Kidney (tissue), 13 donors: ENCODE measurements at regions not wholly inside any gene's neighbourhood (a gene's known extent, or its start where the extent isn't known, plus 50 kb on each side); places are given as distances from the start of the nearest gene placed in this dataset.

ENCODE experiments used
- DNase-seq, 5 donors: peaks; one replicate each; pipeline ENCODE4 v3.0.0-alpha.2; 2013 to 2020
- FAIRE-seq: peaks from 2 replicates; lab custom pipeline; 2012; peaks lifted over from hg19 to GRCh38; lab: Jason Lieb, UNC
- H3K27ac ChIP-seq, 2 donors: one replicate each; pipeline ENCODE4 v1.7.0; 2013; ENCODE audit warnings: low read depth in 2 of 2, low read length in 2 of 2, inconsistent platforms in 1 of 2
- H3K27me3 ChIP-seq: one replicate; pipeline ENCODE4 v1.7.1; 2013; ENCODE audit warnings: low read length, inconsistent platforms; ENCODE audit not compliant: control insufficient read depth, insufficient read depth
- H3K36me3 ChIP-seq, 3 donors: one replicate each; pipeline versions ENCODE4 v1.7.0 to v1.7.1; 2013; ENCODE audit warnings: low read length in 3 of 3, control low read depth in 1 of 3, inconsistent platforms in 1 of 3; ENCODE audit not compliant: insufficient read depth in 3 of 3, control insufficient read depth in 2 of 3
- H3K4me1 ChIP-seq, 3 donors: one replicate each; pipeline versions ENCODE4 v1.7.0 to v1.7.1; 2013; ENCODE audit warnings: low read length in 3 of 3, inconsistent platforms in 1 of 3, low read depth in 1 of 3; ENCODE audit not compliant: control insufficient read depth in 2 of 3, insufficient read depth in 2 of 3
- H3K4me3 ChIP-seq, 3 donors: one replicate each; pipeline versions ENCODE4 v1.7.0 to v1.8.1; 2013; ENCODE audit warnings: low read length in 3 of 3, control low read depth in 1 of 3, inconsistent platforms in 1 of 3
- H3K9ac ChIP-seq, 3 donors: one replicate each; pipeline versions ENCODE4 v1.7.0 to v1.7.1; 2013; ENCODE audit warnings: low read length in 3 of 3, control low read depth in 1 of 3, inconsistent platforms in 1 of 3
- H3K9me3 ChIP-seq, 3 donors: one replicate each; pipeline versions ENCODE4 v1.7.0 to v1.7.1; 2013; ENCODE audit warnings: low read length in 3 of 3, control low read depth in 1 of 3, inconsistent platforms in 1 of 3; ENCODE audit not compliant: control insufficient read depth in 2 of 3, insufficient read depth in 1 of 3
- CTCF ChIP-seq: IDR thresholded peaks from 3 replicates; pipeline ENCODE4 v1.5.1; 2012; ENCODE audit warnings: mild to moderate bottlenecking, moderate library complexity, borderline replicate concordance; ENCODE audit not compliant: insufficient read depth; ENCODE audit errors: extremely low read depth
- intact Hi-C: fragments of 100-400 bp; cut with DNase I; formaldehyde crosslinking; loops from one replicate; pipeline ENCODE4 v1.11.1; 2022
- donor health status: control.
- donor health status: control.
- donor health status: control.
- donor health status: control.
- donor health status: control.
- donor health status: DM: yes; HTN: yes; CAD: no.
- donor health status: Normal renal cell carcinoma (clear cell type).

DNA sequence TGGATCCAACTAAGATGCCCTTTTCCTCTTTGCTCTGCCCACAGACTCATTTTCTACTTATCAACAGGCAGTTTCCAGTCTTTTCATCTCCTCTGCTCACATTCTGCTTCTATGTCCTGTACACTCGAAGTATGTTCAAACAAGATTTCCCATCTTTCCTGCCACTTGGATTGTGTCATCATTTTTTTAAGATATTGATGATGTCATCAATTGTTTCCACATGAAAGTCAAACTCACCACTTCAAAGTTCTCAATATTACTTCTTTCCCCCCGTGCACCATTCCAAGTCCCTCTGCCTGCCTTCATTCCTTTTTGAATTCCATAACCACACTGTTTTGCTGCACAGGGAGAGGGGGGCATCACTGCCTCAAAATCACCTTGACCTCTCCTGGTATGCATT lies 175.0 kb upstream of the RFX3 start:
- H3K9me3 ChIP-seq, result no peaks in the 10 kb centered on the region
- H3K4me1 ChIP-seq, result no peaks in the 10 kb centered on the region
- intact Hi-C loops, result no loop called here
- H3K27me3 ChIP-seq, result no peaks in the 10 kb centered on the region
- H3K36me3 ChIP-seq, result no peaks in the 10 kb centered on the region
- no peak overlapping the region for H3K9ac ChIP-seq
- no peak for TF ChIP-seq CTCF
- H3K27ac ChIP-seq, result no peak overlapping the region
- FAIRE-seq (no peak), DNase-seq (no peak)
- no peak overlapping the region for H3K4me3 ChIP-seq

GRCh38 chr9:3699883-3700282 lies 174.1 kb upstream of the RFX3 start:
- intact Hi-C loops, result no loop called here
- Histone ChIP-seq H3K27me3 (no peaks in the 10 kb centered on the region), H3K36me3 (no peaks in the 10 kb centered on the region), H3K9me3 (no peaks in the 10 kb centered on the region), H3K9ac (no peak overlapping the region), H3K4me1 (no peaks in the 10 kb centered on the region), H3K4me3 (no peak overlapping the region), H3K27ac (no peak overlapping the region)
- FAIRE-seq, result no peak
- DNase-seq, result no peak
- no peak for TF ChIP-seq CTCF

- no peaks in the 10 kb centered on the region for H3K4me1 ChIP-seq
- no peak for FAIRE-seq
- H3K9ac ChIP-seq, result no peak overlapping the region
- no peaks in the 10 kb centered on the region for H3K9me3 ChIP-seq
- H3K36me3 ChIP-seq, result no peaks in the 10 kb centered on the region
- H3K27ac ChIP-seq, result no peak overlapping the region
- H3K4me3 ChIP-seq, result no peak overlapping the region
- H3K27me3 ChIP-seq, result no peaks in the 10 kb centered on the region
- no peak for DNase-seq
- intact Hi-C loops, result no loop called here
- TF ChIP-seq CTCF, result no peak
These were observed 172.7 kb upstream of the RFX3 start for GRCh38 chr9:3698531-3698930.

DNA sequence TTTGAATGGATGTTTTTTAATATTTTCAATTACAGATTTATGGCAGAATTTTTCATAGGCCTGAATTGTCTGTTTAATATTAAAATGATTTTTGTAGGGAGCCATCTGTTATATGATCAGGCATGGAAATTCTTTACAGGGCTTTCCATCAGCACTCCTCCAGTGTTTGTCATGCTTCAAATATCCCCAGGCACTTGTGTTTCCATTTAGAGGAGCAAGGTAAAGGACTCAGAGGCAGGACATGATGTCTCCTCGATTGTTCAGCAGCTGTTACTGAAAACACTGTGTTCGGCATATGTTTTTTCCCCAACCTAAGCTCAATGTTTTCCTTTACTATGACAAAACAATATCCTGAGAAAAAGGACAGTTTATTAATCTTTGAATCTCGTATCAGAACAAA lies 172.3 kb upstream of the RFX3 start:
- Histone ChIP-seq H3K27me3 (no peaks in the 10 kb centered on the region), H3K9ac (no peak overlapping the region), H3K9me3 (no peaks in the 10 kb centered on the region), H3K27ac (no peak overlapping the region), H3K4me3 (no peak overlapping the region), H3K4me1 (no peaks in the 10 kb centered on the region), H3K36me3 (no peaks in the 10 kb centered on the region)
- DNase-seq (peak in 1 of 5 donors; percentile 7), FAIRE-seq (no peak)
- TF ChIP-seq CTCF, result no peak
- intact Hi-C loops, result no loop called here
